ENCODE measurements at regions not wholly inside any gene's neighbourhood (a gene's known extent, or its start where the extent isn't known, plus 50 kb on each side); places are given as distances from the start of the nearest gene placed in this dataset.

- H3K4me3 ChIP-seq (ENCODE audit: low read depth, low read length): no peak overlapping the region
- DNase-seq (ENCODE audit: low read depth): no peak
- TF ChIP-seq, protein P1, sequence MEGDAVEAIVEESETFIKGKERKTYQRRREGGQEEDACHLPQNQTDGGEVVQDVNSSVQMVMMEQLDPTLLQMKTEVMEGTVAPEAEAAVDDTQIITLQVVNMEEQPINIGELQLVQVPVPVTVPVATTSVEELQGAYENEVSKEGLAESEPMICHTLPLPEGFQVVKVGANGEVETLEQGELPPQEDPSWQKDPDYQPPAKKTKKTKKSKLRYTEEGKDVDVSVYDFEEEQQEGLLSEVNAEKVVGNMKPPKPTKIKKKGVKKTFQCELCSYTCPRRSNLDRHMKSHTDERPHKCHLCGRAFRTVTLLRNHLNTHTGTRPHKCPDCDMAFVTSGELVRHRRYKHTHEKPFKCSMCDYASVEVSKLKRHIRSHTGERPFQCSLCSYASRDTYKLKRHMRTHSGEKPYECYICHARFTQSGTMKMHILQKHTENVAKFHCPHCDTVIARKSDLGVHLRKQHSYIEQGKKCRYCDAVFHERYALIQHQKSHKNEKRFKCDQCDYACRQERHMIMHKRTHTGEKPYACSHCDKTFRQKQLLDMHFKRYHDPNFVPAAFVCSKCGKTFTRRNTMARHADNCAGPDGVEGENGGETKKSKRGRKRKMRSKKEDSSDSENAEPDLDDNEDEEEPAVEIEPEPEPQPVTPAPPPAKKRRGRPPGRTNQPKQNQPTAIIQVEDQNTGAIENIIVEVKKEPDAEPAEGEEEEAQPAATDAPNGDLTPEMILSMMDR (IDR thresholded peaks at IDR 0.05; ENCODE audit: insufficient read depth, low read depth, low read length, missing control alignments): no peak
Observed at GRCh38 chr1:55568732-55569131, 353.6 kb upstream of the USP24 start.

DNA sequence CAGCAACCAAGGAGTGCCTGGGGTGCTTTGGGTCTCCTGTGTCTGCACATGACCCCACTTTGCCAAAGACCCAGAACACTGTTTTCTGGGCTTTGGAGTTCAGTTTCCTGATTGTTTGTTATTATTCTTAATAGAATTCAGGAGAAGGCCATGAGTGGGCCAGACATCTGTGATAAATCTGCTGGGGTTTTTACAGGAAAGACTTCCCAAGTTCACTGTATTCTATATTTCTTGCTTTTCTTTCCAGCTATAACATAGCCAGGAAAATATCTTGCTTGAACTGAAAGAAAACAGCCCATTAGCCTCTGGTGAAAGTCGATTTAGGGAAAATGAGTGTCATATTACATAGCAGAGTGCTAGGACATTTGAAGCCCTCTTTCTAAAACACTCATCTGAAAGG, 345.1 kb upstream of the USP24 start:
- DNase-seq (ENCODE audit: low read depth): no peak
- TF ChIP-seq, protein P1 (IDR thresholded peaks at IDR 0.05; ENCODE audit: insufficient read depth, low read depth, low read length, missing control alignments): no peak

DNA sequence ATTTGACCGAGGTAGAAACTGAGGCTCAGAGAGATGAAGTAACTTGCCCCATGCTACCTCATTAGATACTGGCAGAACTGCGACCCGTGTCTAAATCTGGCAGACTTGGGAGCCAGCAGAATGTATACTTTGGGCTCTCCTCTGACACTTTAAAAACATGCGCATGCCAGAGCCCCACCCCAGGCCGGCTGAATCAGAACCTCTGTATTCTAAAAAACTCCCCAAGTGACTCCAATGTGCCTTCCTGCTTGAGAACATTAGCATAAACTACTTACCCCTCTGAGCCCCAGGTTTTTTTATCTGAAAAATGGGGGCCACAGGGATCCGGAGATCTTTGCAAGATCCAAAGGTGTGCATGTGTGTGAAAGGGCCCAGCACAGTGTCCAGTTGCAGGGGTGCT, 344.7 kb upstream of the USP24 start:
- DNase-seq (ENCODE audit: low read depth): no peak
- H3K4me3 ChIP-seq (ENCODE audit: low read depth, low read length): no peak overlapping the region
- TF ChIP-seq, protein P1 (IDR thresholded peaks at IDR 0.05; ENCODE audit: insufficient read depth, low read depth, low read length, missing control alignments): no peak

More for the DNA sequence above, 345.1 kb upstream of the USP24 start:
- H3K4me3 ChIP-seq (ENCODE audit: low read depth, low read length): no peak overlapping the region

GRCh38 chr1:55559161-55559611, 344.0 kb upstream of the USP24 start:
- TF ChIP-seq, protein P1 (IDR thresholded peaks at IDR 0.05; ENCODE audit: insufficient read depth, low read depth, low read length, missing control alignments): no peak
- no peak overlapping the region for H3K4me3 ChIP-seq (ENCODE audit: low read depth, low read length)

DNA sequence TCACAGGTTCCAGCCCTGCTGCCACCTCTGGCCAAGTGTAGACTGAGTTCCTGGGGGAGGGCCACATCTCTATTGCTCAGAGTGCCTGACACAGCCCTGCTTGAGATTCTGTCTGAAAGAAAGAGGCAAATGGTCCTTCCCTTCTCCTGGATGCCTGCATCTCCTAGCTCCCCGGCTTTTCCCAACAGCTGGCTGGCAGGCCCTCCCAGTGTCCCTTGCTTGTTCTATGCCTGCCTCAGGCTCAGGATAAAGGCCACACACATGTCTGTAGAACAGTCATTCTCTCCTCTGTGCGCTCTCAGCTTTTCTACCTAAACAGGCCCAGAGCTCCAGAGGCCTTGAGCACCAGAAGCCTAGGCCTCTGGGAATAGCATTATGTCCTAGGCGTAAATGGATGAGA, 343.4 kb upstream of the USP24 start:
- TF ChIP-seq, protein P1 (IDR thresholded peaks at IDR 0.05; ENCODE audit: insufficient read depth, low read depth, low read length, missing control alignments): no peak
- DNase-seq (ENCODE audit: low read depth): no peak
- H3K4me3 ChIP-seq (ENCODE audit: low read depth, low read length): no peak overlapping the region

More at GRCh38 chr1:55559161-55559611, 344.0 kb upstream of the USP24 start:
- no peak for DNase-seq (ENCODE audit: low read depth)

DNA sequence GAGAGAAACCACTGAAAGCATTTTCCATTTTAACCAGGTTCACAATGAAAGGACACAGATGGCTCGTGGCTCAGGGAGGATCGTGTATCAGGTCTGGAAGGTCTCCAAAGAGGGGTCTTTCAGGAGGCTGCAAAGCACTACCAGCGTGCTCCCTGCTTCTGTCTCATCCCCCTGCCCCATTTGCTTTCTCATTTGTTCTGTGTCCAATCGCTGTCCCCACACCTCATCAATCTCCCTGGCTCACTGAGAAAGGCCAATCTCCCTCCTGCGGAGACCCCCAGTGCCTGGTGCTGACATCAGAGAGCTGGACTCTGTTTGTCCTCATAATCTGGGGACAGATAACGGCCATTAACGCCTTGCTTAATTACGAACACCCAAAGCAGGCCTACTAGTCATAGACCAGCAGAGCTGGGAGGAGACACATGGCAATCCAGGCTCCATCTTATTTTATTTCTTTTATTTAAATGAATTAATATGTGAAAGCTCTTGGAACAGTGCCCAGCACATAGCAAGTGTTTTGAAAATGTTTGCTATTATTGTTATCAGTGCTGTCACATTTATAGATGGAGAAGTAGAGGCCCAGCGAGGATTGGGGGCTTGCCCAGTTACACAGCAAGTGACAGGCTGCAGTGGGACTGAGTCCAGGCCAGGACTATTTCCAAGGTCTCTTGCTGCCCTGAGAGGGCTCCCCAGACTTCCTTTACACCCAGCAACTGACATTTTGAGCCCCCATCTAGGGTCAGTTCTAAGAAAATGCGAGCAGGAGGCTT, 341.0 kb upstream of the USP24 start:
- H3K4me3 ChIP-seq (ENCODE audit: low read depth, low read length): no peak overlapping the region
- DNase-seq (ENCODE audit: low read depth): no peak
- TF ChIP-seq, protein P1 (IDR thresholded peaks at IDR 0.05; ENCODE audit: insufficient read depth, low read depth, low read length, missing control alignments): no peak

DNA sequence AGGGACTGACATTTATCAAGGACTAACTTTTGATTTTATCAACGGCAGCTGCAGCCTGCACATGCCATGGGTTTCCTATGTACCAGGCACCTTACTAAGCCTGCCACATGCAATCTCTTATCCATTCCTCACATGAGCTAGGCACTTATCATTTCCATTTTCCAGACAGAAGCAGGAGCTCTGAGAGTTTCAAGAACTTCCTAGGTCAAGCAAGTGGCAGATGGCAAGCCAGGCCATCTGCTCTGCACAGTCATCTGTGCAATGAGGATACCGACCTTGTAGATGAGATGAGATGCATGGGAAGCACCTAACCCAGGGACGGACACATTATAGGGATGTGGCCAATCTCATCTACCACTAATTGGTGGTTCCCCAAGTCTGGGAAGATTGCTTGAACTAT, 339.4 kb upstream of the USP24 start:
- TF ChIP-seq, protein P1 (IDR thresholded peaks at IDR 0.05; ENCODE audit: insufficient read depth, low read depth, low read length, missing control alignments): no peak
- H3K4me3 ChIP-seq (ENCODE audit: low read depth, low read length): no peak overlapping the region
- DNase-seq (ENCODE audit: low read depth): no peak
